BE2C (cell line): ENCODE measurements at regions not wholly inside any gene's neighbourhood (a gene's known extent, or its start where the extent isn't known, plus 50 kb on each side); places are given as distances from the start of the nearest gene placed in this dataset.

ENCODE experiments used
- DNase-seq: peaks from one replicate; pipeline ENCODE4 v3.0.0-alpha.2; 2020
- H3K27me3 ChIP-seq: fragments of 250-450 bp; sonication (Bioruptor Pico); 2 replicates; pipeline ENCODE4 v1.5.1; 2020; ENCODE audit warnings: mild to moderate bottlenecking
- H3K36me3 ChIP-seq: fragments of 250-450 bp; sonication (Bioruptor Pico); 2 replicates; pipeline ENCODE4 v1.5.1; 2020; ENCODE audit warnings: mild to moderate bottlenecking
- H3K4me1 ChIP-seq: fragments of 250-450 bp; sonication (Bioruptor Pico); 2 replicates; pipeline ENCODE4 v1.5.1; 2020
- H3K4me3 ChIP-seq: 2 replicates; pipeline ENCODE4 v1.5.1; 2011; ENCODE audit warnings: low read depth, low read length
- H3K9me3 ChIP-seq: fragments of 250-450 bp; sonication (Bioruptor Pico); 2 replicates; pipeline ENCODE4 v1.5.1; 2020
- CTCF ChIP-seq: IDR thresholded peaks from 2 replicates; pipeline ENCODE4 v1.5.1; 2012; ENCODE audit warnings: mild to moderate bottlenecking, low read depth, low read length

DNA sequence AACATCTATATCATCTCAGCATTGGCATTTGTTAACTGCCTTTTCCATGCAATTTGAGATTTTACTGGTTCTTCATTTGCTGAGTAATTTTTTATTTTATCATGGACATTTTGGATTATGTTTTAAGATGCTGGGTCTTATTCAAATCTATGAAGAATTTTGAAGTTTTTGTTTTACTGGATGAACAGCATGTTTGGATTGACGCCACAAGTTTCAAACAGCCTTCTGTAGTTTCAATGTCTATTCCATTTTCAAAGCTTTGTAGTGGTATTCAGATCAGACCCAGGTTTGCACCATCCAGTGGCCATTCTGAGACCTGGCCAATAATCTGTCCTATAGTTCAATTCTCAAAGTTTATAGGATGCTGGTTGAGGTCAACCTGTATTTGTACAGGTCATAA, 148.4 kb upstream of the STMND1 start:
- H3K27me3 ChIP-seq: no peaks in the 10 kb centered on the region
- H3K9me3 ChIP-seq: no peaks in the 10 kb centered on the region
- TF ChIP-seq CTCF: no peak
- H3K4me3 ChIP-seq: no peak overlapping the region
- H3K36me3 ChIP-seq: no peaks in the 10 kb centered on the region
- H3K4me1 ChIP-seq: no peaks in the 10 kb centered on the region
- no peak for DNase-seq

- Histone ChIP-seq H3K4me1 (no peaks in the 10 kb centered on the region), H3K9me3 (no peaks in the 10 kb centered on the region), H3K36me3 (no peaks in the 10 kb centered on the region), H3K27me3 (no peaks in the 10 kb centered on the region), H3K4me3 (no peak overlapping the region)
- DNase-seq: no peak
- TF ChIP-seq CTCF: no peak
These were observed 150.9 kb upstream of the STMND1 start for GRCh38 chr6:16950825-16951495.

DNA sequence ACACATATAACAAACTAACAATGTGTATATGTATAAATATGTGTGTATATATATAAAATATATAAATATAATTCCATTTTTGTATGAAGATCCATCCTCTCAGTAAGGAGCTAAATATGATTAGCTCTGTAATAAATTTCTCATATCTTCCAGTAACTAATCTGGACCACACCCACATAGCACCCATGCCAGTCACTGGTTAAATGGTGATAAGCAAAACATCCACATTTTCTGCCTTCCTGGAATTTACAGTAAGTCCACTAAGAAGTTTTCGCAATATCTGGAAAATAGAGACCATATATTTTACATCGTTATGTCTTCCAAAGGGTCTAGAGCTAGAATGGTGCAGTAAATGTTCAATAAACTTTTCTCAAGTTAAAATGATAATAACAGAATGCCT, 151.5 kb upstream of the STMND1 start:
- no peak for DNase-seq
- TF ChIP-seq CTCF: no peak
- Histone ChIP-seq H3K4me3 (no peak overlapping the region), H3K27me3 (no peaks in the 10 kb centered on the region), H3K9me3 (no peaks in the 10 kb centered on the region), H3K4me1 (no peaks in the 10 kb centered on the region), H3K36me3 (no peaks in the 10 kb centered on the region)

DNA sequence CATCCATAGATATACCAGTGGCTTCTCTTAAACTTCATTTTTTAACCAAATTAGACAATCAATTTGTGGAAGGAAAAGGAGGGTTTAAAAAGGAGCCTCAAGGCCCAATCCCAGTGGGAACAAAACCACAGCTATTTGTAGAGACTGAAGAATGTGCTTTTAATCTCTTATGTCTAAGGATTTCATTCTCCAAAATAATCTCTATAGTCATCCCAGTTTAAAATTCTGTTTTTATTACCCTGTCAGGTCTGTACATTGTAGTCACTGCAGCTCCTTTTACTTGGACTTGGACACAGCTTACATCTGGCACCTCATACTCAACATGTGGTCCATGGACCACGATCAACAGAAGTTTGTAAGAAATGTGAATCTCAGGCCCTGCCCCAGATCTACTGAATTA, 152.1 kb upstream of the STMND1 start:
- Histone ChIP-seq H3K36me3 (no peaks in the 10 kb centered on the region), H3K4me3 (no peak overlapping the region), H3K27me3 (no peaks in the 10 kb centered on the region), H3K4me1 (no peaks in the 10 kb centered on the region), H3K9me3 (no peaks in the 10 kb centered on the region)
- no peak for DNase-seq
- TF ChIP-seq CTCF: no peak

- H3K4me1 ChIP-seq: no peaks in the 10 kb centered on the region
- no peak overlapping the region for H3K4me3 ChIP-seq
- no peak for TF ChIP-seq CTCF
- no peaks in the 10 kb centered on the region for H3K9me3 ChIP-seq
- no peak for DNase-seq
- H3K36me3 ChIP-seq: no peaks in the 10 kb centered on the region
- no peaks in the 10 kb centered on the region for H3K27me3 ChIP-seq
These were observed 153.5 kb upstream of the STMND1 start for GRCh38 chr6:16948396-16948795.

DNA sequence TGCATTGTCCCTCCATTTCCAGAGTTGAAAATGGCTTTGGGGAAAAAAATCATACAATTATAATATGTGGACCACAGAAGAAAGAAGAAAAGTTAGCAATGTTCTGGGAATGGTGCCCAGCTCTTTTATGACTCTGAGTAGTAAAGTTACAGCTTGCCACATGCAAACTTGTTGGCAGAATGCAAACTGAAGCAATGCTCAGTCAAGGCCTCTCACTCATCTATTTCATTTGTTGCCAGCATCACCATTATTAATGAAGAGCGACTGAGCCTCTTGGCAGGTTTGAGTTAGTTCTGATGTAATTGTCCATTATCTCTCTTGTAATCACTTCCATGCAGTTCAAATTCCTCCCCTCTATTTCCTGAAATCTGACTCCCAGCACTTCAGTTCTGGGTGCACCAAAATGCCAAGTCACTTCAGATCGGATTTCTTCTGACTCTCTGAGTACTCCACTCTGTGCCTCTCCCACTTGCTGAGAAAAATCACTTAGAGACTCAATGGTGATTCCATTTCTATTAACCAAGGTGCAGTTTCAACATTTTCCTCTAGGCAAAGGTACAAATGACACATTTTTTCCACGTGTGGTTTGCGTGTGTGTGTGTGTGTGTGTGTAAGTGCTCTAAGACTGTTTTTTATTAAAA, 154.4 kb upstream of the STMND1 start:
- no peak for TF ChIP-seq CTCF
- Histone ChIP-seq H3K9me3 (no peaks in the 10 kb centered on the region), H3K36me3 (no peaks in the 10 kb centered on the region), H3K27me3 (no peaks in the 10 kb centered on the region), H3K4me1 (no peaks in the 10 kb centered on the region), H3K4me3 (no peak overlapping the region)
- DNase-seq: no peak
